Prostate gland (tissue), 2 donors: ENCODE measurements at regions not wholly inside any gene's neighbourhood (a gene's known extent, or its start where the extent isn't known, plus 50 kb on each side); places are given as distances from the start of the nearest gene placed in this dataset.

Experiments
- DNase-seq: peaks from one replicate; pipeline ENCODE4 v3.0.0-alpha.2; 2019; ENCODE audit warnings: low spot score
- H3K27ac ChIP-seq, 2 donors: fragments of 200-600 bp; sonication (generic); 2 replicates each; pipeline ENCODE4 v1.5.1; 2017 to 2019
- H3K27me3 ChIP-seq: fragments of 200-600 bp; sonication (generic); replicated peaks from 2 replicates; pipeline ENCODE4 v1.5.1; 2019; ENCODE audit not compliant: insufficient read depth
- H3K36me3 ChIP-seq, 2 donors: fragments of 200-600 bp; sonication (generic); 1 replicate in 1 of 2; 2 replicates in 1 of 2; pipeline versions ENCODE4 v1.5.1 to v1.8.1; 2017 to 2019
- H3K4me1 ChIP-seq: fragments of 200-600 bp; sonication (generic); replicated peaks from 2 replicates; pipeline ENCODE4 v1.5.1; 2019
- H3K4me3 ChIP-seq, 2 donors: fragments of 200-600 bp; sonication (generic); 2 replicates each; pipeline ENCODE4 v1.5.1; 2017 to 2019
- H3K9me3 ChIP-seq: fragments of 200-600 bp; sonication (generic); 2 replicates; pipeline ENCODE4 v1.5.1; 2017
- CTCF ChIP-seq, 4 experiments: fragments of 200-600 bp in 2 of 4; fragments of 450-650 bp in 2 of 4; sonication (generic) in 2 of 4; IDR thresholded peaks; 1 replicate in 3 of 4; 2 replicates in 1 of 4; pipeline ENCODE4 v1.5.1; 2016 to 2019; ENCODE audit warnings: antibody characterized with exemption in 4 of 4, mild to moderate bottlenecking in 2 of 4, moderate library complexity in 2 of 4
- POLR2A ChIP-seq: fragments of 450-650 bp; IDR thresholded peaks from one replicate; pipeline ENCODE4 v1.6.1; 2016; ENCODE audit warnings: antibody characterized with exemption, mild to moderate bottlenecking
- POLR2AphosphoS5 ChIP-seq: sonication (generic); formaldehyde crosslinking; IDR thresholded peaks from one replicate; pipeline ENCODE4 v1.6.1; 2017; ENCODE audit warnings: antibody characterized with exemption
- WGBS: methylation state at CpG from one replicate; pipeline ENCODE4 v1.1.5; 2018; 5-methylcytosine and 5-hydroxymethylcytosine counted together
- intact Hi-C: fragments of 100-400 bp; cut with DNase I; formaldehyde crosslinking; loops from one replicate; pipeline ENCODE4 v1.14.2; 2022

- Histone ChIP-seq H3K27me3 (no peaks in the 10 kb centered on the region), H3K27ac (no peak overlapping the region), H3K4me3 (no peak overlapping the region), H3K9me3 (no peaks in the 10 kb centered on the region), H3K36me3 (no peaks in the 10 kb centered on the region), H3K4me1 (no peaks in the 10 kb centered on the region)
- DNase-seq: no peak
- TF ChIP-seq POLR2AphosphoS5 (no peak), CTCF (IDR thresholded peaks at IDR 0.05) (no peak), POLR2A (no peak)
- 67% methylated on average over 5 of the region's 5 CpGs for WGBS
- intact Hi-C loops: no loop called here
Measured at GRCh38 chrX:18102006-18102405, 118.7 kb downstream of the BEND2 start.

- Histone ChIP-seq H3K36me3 (no peaks in the 10 kb centered on the region), H3K4me1 (no peaks in the 10 kb centered on the region), H3K27ac (no peak overlapping the region), H3K4me3 (no peak overlapping the region), H3K27me3 (no peaks in the 10 kb centered on the region), H3K9me3 (no peaks in the 10 kb centered on the region)
- TF ChIP-seq POLR2A: no peak
- TF ChIP-seq POLR2AphosphoS5: no peak
- no peak for TF ChIP-seq CTCF (IDR thresholded peaks at IDR 0.05)
- 100% methylated on average over 5 of the region's 5 CpGs for WGBS
- intact Hi-C loops: no loop called here
- no peak for DNase-seq
Measured at GRCh38 chrX:18101087-18101486, 119.6 kb downstream of the BEND2 start.

GRCh38 chrX:18099745-18100144 lies 120.9 kb downstream of the BEND2 start:
- Histone ChIP-seq H3K27ac (no peak overlapping the region), H3K27me3 (no peaks in the 10 kb centered on the region), H3K36me3 (no peaks in the 10 kb centered on the region), H3K9me3 (no peaks in the 10 kb centered on the region), H3K4me3 (no peak overlapping the region), H3K4me1 (no peaks in the 10 kb centered on the region)
- intact Hi-C loops: no loop called here
- 42% methylated on average over 6 of the region's 6 CpGs for WGBS
- peak; percentile 3 for DNase-seq
- TF ChIP-seq POLR2A (no peak), CTCF (IDR thresholded peaks at IDR 0.05) (no peak), POLR2AphosphoS5 (no peak)

- intact Hi-C loops: no loop called here
- 2% methylated on average over 11 of the region's 14 CpGs for WGBS
- Histone ChIP-seq H3K27me3 (no peaks in the 10 kb centered on the region), H3K9me3 (no peaks in the 10 kb centered on the region), H3K36me3 (no peaks in the 10 kb centered on the region), H3K27ac (no peak overlapping the region), H3K4me1 (no peaks in the 10 kb centered on the region), H3K4me3 (no peak overlapping the region)
- no peak for DNase-seq
- TF ChIP-seq POLR2AphosphoS5 (no peak), CTCF (IDR thresholded peaks at IDR 0.05) (no peak), POLR2A (no peak)
Measured at GRCh38 chrX:18098763-18099162, 121.9 kb downstream of the BEND2 start.

GRCh38 chrX:18076434-18076833 lies 144.3 kb downstream of the BEND2 start:
- no peaks in the 10 kb centered on the region for H3K4me1 ChIP-seq
- intact Hi-C loops: no loop called here
- TF ChIP-seq POLR2AphosphoS5 (no peak), CTCF (IDR thresholded peaks at IDR 0.05) (no peak), POLR2A (no peak)
- no peaks in the 10 kb centered on the region for H3K9me3 ChIP-seq
- no peaks in the 10 kb centered on the region for H3K27me3 ChIP-seq
- no peak overlapping the region for H3K4me3 ChIP-seq
- H3K36me3 ChIP-seq: no peaks in the 10 kb centered on the region
- DNase-seq: no peak
- no peak overlapping the region for H3K27ac ChIP-seq
